Mesothelial cell of epicardium (in vitro differentiated cells): ENCODE measurements at regions not wholly inside any gene's neighbourhood (a gene's known extent, or its start where the extent isn't known, plus 50 kb on each side); places are given as distances from the start of the nearest gene placed in this dataset.

Experiments
- DNase-seq, 2 experiments: peaks; one replicate each; pipeline ENCODE4 v3.0.0; 2021; ENCODE audit warnings: low spot score in 2 of 2; ENCODE audit not compliant: unreplicated experiment in 2 of 2
- H3K27ac Mint-ChIP-seq: 2 replicates; pipeline ENCODE4 v1.8.0; 2021; ENCODE audit warnings: mixed read lengths
- H3K27me3 Mint-ChIP-seq: 2 replicates; pipeline ENCODE4 v1.8.0; 2021; ENCODE audit warnings: low read depth, mixed read lengths
- H3K36me3 Mint-ChIP-seq: 2 replicates; pipeline ENCODE4 v1.8.0; 2021; ENCODE audit warnings: mixed read lengths
- H3K4me1 Mint-ChIP-seq: 2 replicates; pipeline ENCODE4 v1.8.0; 2021; ENCODE audit warnings: mixed read lengths
- H3K4me3 Mint-ChIP-seq: 2 replicates; pipeline ENCODE4 v1.8.0; 2021; ENCODE audit warnings: mild to moderate bottlenecking, moderate library complexity, mixed read lengths
- H3K9me3 Mint-ChIP-seq: 2 replicates; pipeline ENCODE4 v1.8.0; 2021; ENCODE audit warnings: mixed read lengths
- TF ChIP-seq, protein P1 (sequence below): fragments of 200-600 bp; sonication (generic); IDR thresholded peaks from one replicate; pipeline ENCODE4 v1.5.0; 2021; ENCODE audit warnings: antibody characterized with exemption; ENCODE audit not compliant: unreplicated experiment

DNA sequence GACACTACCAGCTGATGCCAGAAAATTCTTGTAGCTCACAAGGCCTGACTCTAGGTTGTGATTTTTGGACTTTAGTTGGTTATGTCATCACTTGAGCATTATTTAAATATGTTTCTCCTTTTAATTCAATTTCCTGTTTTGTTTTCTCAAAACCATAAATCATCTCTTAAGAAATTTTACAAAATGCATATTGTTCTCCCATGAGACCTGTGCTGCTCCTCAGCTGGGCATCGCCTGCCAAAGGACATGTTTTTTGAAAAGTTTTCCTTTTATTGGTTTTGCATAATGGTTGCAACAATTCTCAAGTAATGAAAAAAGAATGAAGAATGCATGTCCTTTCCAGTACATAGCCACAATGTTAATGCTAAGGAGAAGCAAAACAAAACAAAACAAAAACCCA, 204.7 kb upstream of the LYPLAL1 start:
- Mint-ChIP-seq H3K27me3 (no peaks in the 10 kb centered on the region), H3K4me1 (peaks cover 6% of the 10 kb centered on the region), H3K27ac (no peak overlapping the region), H3K9me3 (peaks cover 12% of the 10 kb centered on the region), H3K4me3 (no peak overlapping the region), H3K36me3 (peaks cover 3% of the 10 kb centered on the region)
- TF ChIP-seq, protein P1, sequence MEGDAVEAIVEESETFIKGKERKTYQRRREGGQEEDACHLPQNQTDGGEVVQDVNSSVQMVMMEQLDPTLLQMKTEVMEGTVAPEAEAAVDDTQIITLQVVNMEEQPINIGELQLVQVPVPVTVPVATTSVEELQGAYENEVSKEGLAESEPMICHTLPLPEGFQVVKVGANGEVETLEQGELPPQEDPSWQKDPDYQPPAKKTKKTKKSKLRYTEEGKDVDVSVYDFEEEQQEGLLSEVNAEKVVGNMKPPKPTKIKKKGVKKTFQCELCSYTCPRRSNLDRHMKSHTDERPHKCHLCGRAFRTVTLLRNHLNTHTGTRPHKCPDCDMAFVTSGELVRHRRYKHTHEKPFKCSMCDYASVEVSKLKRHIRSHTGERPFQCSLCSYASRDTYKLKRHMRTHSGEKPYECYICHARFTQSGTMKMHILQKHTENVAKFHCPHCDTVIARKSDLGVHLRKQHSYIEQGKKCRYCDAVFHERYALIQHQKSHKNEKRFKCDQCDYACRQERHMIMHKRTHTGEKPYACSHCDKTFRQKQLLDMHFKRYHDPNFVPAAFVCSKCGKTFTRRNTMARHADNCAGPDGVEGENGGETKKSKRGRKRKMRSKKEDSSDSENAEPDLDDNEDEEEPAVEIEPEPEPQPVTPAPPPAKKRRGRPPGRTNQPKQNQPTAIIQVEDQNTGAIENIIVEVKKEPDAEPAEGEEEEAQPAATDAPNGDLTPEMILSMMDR = no peak
- DNase-seq = no peak

DNA sequence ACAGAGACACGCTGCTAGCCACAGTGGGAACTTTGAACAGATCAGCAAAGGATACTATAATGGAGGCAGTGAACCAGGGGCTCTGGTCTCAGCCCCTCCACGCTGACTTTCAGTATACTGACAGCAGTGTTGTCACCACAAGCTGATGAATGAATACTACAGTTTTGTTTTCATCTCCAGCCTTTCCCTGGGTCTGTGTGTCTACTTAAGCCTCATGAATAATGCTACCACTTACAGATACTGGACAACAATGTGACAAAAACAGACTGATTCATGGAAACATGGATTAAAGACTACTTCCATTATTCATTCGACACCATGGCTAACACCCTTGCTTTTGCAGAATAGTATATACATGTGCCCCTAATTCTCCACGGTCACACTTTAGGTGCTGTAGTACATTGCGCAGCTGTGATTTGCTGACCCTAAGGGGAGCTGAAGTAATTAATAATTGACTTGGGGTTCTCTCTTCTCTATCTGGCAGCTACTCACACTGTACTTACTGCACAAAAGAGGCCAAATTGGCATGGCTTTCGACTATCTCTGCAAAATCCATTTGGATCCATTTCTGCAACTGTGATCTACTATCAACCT, 203.2 kb upstream of the LYPLAL1 start:
- Mint-ChIP-seq H3K9me3 (peaks cover 12% of the 10 kb centered on the region), H3K27ac (no peak overlapping the region), H3K4me3 (no peak overlapping the region), H3K36me3 (peaks cover 3% of the 10 kb centered on the region), H3K4me1 (no peaks in the 10 kb centered on the region), H3K27me3 (no peaks in the 10 kb centered on the region)
- TF ChIP-seq, protein P1 = no peak
- DNase-seq = no peak

DNA sequence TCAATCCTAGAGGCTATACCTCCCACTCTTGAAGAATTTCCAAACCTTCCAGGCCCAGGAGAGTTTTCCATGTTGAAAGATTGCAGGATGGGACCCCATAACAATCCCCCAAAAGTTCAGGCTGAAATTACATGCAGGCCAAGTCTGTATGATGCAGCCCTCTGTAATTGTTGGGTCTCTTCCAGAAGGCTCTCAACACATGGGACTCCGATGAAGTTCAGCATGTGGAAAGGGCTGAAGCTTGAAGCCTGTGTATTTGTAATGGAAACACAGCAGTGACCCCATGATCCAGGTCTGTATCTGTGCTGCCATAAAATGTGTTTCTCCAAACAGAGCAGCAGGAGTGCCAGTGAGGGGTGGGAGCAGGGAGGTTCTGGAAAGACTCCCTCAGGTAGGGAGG, 202.5 kb upstream of the LYPLAL1 start:
- no peak for DNase-seq
- Mint-ChIP-seq H3K27me3 (no peaks in the 10 kb centered on the region), H3K9me3 (peaks cover 10% of the 10 kb centered on the region), H3K4me1 (no peaks in the 10 kb centered on the region), H3K27ac (no peak overlapping the region), H3K4me3 (no peak overlapping the region), H3K36me3 (peaks cover 3% of the 10 kb centered on the region)
- TF ChIP-seq, protein P1 = no peak

DNA sequence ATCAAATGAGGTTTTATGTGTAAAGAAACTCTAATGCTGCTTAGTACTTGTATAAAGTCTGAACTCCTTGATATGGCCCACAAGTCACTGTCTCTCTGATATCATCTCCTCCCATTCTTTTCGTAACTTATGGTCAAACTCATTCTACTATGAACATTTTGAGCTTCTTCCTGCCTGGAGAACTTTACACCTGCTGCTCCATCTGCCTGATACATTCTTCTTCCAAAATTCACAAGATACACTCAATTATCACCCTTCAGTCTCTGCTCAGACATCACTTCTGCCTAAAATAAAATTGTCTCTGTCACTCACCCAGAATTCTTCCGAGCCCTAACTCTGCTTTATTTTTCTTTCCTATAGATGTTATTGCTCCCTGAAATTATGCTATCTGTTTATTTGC, 192.8 kb upstream of the LYPLAL1 start:
- Mint-ChIP-seq H3K36me3 (no peaks in the 10 kb centered on the region), H3K27me3 (no peaks in the 10 kb centered on the region), H3K9me3 (no peaks in the 10 kb centered on the region), H3K4me3 (no peak overlapping the region), H3K4me1 (no peaks in the 10 kb centered on the region), H3K27ac (no peak overlapping the region)
- TF ChIP-seq, protein P1 = no peak
- DNase-seq = no peak

DNA sequence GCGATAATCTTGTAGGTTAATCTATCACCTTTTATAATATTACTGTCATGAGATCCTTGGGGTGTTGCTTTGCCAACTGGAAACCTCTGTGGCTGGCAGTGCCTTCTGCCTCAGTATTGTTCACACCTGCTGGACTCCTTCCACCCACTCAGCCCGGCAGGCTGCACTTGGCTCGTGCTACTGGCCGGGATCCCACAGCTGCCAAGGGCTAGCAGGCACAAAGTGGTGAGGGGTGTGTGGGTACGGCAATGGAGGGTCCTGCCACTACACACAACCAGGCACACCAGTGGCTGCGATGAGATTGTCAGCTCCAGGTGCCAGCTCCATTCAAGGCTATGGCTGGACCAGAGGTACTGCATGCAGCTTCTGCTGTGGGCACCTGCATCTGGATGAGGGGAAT, 191.2 kb upstream of the LYPLAL1 start:
- no peaks in the 10 kb centered on the region for H3K27me3 Mint-ChIP-seq
- H3K9me3 Mint-ChIP-seq = peaks cover 5% of the 10 kb centered on the region
- TF ChIP-seq, protein P1 = no peak
- no peak for DNase-seq
- H3K36me3 Mint-ChIP-seq = no peaks in the 10 kb centered on the region
- no peak overlapping the region for H3K27ac Mint-ChIP-seq
- H3K4me1 Mint-ChIP-seq = no peaks in the 10 kb centered on the region
- no peak overlapping the region for H3K4me3 Mint-ChIP-seq

DNA sequence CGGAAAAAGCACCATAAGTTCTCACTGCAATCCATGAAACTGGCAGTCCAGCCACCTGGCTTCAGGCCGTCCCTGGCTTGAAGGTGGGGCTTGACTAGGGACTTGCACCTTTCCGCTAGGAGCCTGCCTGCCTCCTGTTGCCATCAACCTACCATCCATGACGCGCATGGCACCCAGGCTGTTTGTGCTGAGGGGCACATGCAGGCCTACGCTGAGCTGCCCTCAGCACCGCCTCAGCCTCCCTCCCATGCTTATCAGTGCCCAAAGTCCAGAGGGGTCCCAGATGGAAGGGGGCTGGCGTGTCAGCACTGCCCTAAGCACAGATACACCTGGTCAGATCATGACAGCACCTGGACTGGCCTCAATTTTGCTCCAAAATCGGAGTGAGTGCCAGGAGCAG, 190.2 kb upstream of the LYPLAL1 start:
- peaks cover under 1% of the 10 kb centered on the region for H3K36me3 Mint-ChIP-seq
- H3K27ac Mint-ChIP-seq = no peak overlapping the region
- H3K4me1 Mint-ChIP-seq = no peaks in the 10 kb centered on the region
- peaks cover 14% of the 10 kb centered on the region for H3K9me3 Mint-ChIP-seq
- H3K4me3 Mint-ChIP-seq = no peak overlapping the region
- no peaks in the 10 kb centered on the region for H3K27me3 Mint-ChIP-seq
- TF ChIP-seq, protein P1 = no peak
- no peak for DNase-seq
